HUDEP-2 (cell line): ENCODE measurements at regions not wholly inside any gene's neighbourhood (a gene's known extent, or its start where the extent isn't known, plus 50 kb on each side); places are given as distances from the start of the nearest gene placed in this dataset.
"Not testable (repeated sequence)": the region's sequence is repeated elsewhere in the genome, so short reads cannot be mapped to it uniquely, and the experiment has no call there.

Source experiments
- DNase-seq, 76 experiments: peaks; one replicate each; lab custom pipeline; 2025; ENCODE audit not compliant: unreplicated experiment in 76 of 76; lab: John Stamatoyannopoulos, UW

DNA sequence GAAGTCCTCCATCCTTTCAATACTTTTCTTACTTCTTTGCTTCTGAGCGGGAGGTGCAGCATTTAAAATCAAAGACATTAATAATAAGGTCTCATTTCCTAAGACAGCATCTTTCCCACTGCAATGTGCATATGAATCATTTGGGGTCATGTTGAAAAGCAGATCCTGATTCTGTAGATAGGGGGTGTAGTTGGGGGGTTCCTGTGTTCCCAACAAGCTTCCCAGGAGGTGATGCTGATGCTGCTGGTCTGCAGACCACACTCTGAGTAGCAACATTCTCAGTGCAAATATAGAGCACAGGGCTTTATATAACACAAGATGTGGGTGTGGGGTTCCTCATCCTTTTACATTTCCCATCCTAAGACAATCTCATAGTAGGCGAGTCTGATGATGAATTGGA is 126.5 kb upstream of the PALM2AKAP2 start:
- DNase-seq, result no peak

DNA sequence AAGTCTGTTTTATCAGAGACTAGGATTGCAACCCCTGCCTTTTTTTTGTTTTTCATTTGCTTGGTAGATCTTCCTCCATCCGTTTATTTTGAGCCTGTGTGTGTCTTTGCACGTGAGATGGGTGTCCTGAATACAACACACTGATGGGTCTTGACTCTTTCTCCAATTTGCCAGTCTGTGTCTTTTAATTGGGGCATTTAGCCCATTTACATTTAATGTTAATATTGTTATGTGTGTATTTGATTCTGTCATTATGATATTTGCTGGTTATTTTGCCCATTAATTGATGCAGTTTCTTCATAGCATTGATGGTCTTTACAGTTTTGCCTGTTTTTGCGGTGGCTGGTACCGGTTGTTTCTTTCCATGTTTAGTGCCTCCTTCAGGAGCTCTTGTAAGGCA is 116.0 kb upstream of the PALM2AKAP2 start:
- not testable (repeated sequence) for DNase-seq

DNA sequence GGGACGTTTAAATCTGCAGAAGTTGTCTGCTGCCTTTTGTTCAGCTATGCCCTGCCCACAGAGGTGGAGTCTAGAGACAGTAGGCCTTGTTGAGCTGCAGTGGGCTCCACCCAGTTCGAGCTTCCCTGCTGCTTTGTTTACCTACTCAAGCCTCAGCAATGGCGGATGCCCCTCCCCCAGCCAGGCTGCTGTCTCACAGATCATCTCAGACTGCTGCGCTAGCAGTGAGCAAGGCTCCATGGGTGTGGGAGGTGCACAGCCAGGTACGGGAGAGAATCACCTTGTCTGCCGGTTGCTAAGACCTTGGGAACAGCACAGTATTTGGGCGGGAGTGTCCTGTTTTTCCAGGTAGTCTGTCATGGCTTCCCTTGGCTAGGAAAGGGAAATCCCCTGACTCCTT is 114.3 kb upstream of the PALM2AKAP2 start:
- DNase-seq, result not testable (repeated sequence)

DNA sequence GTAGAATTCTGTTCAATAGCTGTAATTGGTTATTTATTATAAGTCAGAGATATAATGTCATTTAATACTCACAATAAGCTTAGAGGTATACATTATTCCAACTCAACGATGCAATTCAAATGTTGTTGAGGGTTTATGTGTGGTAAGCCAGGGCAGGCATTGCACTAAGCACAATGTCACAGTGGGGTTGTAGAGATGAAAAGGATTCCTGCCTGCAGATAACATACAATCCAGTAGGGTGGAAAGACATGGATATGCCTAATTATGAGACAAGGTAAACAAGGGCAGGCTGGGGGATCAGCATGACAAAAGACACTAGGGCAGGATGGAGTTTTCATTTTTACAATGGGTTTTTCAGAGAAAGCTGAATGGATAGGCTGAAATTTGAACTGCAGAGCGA is 98.7 kb upstream of the PALM2AKAP2 start:
- no peak for DNase-seq

DNA sequence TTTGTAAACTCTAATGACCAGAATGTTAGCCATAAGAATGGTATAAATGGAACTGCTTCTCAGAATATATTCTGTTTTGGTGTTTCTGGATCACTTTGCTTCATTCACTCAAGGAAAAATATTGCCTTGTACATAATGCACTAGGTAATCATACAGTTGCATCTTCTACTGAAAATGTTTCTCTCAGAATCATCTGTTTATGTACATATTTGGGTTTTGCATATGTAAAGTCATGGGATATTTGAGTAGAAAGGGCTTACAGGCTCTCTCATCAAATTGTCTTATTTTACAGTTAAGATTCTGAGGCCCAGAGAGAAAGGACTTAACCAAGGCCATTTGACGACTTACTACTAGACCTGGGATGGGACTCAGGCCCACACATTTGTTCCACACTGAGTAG is 97.8 kb upstream of the PALM2AKAP2 start:
- DNase-seq, result no peak

DNA sequence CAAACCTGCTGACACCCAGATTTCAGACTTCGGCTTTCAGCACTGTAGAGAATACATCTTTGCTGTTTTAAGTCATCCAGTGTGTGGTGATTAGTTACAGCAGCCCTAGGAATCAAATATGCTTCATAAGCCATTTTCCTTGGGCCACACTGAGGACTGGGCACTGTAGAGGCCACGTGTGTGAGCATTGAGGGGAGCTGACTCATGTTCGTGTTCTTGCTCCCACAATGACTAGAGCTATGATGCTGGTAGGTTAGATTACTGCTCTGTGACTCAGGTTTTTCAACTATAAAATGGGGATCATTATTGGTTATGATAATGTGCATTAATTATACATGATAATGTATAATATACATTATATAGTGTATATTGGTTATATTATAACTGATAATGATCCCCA is 96.5 kb upstream of the PALM2AKAP2 start:
- no peak for DNase-seq

DNA sequence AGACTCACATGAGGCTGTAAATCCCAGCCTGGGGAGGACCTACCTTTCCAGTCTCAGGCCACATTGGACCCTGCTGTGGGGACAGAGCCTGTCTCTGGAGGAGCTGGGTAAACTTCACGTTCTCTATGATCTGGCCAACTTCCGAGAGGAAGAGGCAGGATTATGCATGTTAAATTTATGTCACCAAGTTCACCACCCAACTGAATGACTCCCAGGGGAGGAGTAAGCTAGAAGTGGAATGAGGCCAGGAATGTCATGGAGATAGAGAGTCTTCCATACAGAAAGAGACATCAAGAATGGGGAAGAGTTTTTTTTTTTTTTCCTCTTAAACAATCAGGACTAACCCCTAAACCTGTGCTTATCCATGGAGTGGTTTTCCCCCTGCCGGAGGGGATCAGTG is 90.3 kb upstream of the PALM2AKAP2 start:
- no peak for DNase-seq

DNA sequence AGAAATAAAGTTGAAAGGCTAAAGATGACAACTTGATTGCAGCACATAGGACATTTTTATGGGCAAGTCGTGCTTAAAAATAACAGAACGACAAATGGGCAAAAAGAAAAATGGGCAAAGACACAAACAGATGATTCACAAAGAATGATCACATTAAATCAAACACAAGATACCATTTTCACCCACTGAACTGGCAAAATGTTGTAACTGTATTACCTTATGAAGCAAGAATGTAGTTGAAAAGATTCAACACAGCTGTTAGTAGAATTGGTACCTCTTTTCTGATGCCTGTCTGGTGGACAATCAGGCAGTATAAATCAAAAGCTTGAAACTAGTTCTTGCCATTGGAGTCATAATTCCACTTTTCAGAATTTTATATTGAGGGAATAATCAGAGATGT is 81.0 kb upstream of the PALM2AKAP2 start:
- DNase-seq, result no peak

DNA sequence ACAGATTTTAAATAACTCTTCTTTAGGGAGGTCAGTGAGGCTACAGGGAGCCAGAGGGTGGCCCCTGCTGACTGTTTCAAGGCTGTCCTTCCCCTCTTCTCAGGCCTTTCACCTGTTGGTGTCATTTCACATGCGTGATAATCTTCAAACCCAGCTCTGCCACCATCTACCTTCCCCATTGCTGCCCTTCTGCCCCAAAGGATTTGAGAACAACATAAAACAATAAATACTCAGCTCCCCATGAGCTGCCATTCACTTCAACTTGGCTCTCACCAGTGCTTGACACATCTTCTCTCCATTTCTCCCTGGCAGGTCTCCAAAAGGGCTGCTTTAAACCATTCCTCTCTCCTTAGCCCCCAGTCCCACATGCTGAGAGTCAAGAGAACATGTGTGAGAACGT is 75.5 kb upstream of the PALM2AKAP2 start:
- no peak for DNase-seq

DNA sequence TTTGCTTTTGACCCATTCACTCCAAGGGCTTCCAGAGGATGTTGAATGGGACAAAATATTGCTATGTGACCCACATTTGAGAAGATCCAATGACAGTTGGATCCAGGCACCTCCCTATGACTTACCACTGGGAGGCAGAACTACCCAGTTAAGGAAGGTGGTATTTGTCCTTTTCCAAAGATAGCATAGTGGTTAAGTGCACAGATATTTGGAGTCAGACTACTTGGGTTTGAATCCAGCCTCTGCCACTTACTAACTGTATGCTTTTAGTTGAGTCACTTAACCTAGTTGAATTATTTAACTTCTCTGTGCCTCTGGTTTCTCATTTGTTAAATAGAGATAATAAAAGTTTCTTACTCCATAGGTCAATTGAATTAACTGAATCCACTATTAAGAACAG is 74.5 kb upstream of the PALM2AKAP2 start:
- no peak for DNase-seq

DNA sequence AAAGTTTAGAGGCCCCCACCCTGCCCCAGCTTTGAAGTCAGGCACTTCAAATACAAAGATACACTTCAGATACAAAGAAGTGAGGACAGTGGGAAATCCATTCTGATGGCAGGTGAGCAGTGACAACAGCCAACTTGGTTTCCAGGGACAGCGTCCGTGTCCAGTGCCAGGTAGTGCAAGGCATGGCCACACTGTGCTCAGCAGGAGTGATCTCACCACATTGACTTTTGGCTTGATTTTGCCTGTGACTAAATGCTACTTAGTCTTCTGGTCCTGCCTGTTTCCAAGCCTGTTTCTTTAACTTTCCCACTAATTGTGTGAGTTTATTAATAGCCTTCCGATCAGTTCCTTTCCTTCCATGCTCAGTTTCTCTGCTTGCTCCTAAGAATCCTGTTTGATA is 72.6 kb upstream of the PALM2AKAP2 start:
- DNase-seq, result no peak

DNA sequence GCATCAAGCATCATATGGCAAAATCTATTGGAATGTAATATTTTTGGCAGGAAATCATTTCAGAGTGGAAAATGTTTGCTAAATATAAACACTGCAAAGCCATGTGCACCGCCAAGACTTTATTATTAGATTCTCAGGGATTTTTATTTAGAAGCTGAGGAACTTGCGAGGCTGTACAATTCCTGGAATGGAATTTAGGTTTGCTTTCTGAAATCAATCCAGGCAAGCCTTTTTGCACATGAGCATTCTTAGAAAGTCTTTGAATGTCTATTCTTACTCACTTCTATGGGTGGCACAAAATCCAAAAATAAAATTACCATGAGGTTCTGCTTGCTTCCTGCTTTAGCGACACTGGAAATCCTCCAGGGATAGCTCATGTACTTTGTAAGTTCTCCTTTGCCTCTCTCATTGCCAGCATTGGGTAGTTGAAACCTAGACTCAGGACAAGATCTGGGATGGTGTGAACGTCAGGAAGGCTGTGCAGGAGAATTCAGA is 71.5 kb upstream of the PALM2AKAP2 start:
- no peak for DNase-seq

DNA sequence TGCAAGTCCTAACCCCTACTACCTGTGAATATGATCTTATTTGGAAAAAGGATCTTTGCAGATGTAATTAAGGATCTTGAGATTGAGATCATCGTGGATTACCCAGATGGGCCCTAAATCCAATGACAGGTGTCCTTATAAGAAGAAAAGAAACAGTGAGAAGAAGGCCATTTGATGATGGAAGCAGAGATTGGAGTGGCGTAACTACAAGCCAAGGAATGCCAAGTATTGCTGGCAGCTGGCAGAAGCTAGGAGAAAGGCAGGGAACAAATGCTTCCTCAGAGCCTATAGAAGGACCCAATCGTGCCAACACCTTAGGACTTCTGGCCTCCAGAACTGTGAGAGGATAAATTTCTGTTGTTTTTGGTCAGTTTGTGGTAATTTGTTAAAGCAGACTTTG is 70.1 kb upstream of the PALM2AKAP2 start:
- no peak for DNase-seq

DNA sequence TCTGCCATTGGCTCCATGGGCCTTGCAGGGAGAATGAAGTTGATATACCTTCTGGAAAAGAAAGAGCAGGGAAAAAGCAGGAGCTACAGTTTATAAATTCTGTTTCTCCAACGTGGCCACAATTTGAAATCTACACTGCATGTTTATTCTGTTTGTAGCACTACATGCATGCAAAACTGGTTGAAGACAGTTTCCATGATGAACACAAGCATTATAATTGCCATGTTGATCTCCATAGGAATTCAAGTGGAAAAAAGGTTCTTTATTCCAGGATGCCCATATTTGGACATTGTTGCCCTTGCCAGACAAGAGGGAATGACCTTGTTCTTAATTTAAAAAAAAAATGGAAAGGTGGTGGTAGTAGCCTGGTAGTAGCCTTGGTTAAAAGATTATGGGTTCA is 69.2 kb upstream of the PALM2AKAP2 start:
- DNase-seq, result no peak

DNA sequence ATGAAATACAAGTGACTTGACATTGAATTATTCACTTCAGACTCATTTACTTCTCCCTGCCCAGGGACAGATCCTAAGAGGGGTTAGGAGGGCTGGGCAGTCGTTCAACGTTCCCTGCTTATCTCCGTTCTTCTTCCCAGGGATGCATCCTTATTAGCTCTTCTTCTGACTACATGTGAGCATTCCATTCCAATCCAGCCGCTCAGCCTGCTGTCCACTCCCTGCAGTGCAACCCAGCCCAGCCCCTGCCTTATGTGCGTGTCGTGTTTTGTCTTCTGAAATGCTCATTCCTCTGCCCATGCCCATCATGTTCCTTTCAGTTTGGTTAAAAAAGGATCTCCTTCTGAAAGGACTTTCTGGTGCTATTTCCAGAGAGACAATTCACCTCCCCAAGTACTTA is 64.7 kb upstream of the PALM2AKAP2 start:
- no peak for DNase-seq

DNA sequence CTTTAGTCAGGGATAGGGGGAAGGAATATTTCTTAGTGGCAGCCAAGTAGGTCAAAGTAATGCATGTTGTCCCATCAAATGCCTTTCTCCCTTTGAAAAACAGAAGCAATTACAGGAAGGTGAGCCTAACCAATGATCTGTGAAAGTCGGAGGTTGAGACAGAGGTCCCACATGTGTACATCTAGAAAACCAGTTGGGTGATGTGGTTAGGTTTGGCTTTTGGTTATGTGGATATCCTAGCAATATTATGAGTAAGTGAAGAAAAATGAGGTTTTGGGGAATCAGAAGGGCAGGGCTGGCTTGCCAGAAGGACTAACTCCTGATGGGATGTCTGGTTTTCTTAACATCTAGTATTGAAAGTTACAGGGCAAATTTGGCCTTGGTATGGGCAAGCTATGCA is 63.4 kb upstream of the PALM2AKAP2 start:
- no peak for DNase-seq

DNA sequence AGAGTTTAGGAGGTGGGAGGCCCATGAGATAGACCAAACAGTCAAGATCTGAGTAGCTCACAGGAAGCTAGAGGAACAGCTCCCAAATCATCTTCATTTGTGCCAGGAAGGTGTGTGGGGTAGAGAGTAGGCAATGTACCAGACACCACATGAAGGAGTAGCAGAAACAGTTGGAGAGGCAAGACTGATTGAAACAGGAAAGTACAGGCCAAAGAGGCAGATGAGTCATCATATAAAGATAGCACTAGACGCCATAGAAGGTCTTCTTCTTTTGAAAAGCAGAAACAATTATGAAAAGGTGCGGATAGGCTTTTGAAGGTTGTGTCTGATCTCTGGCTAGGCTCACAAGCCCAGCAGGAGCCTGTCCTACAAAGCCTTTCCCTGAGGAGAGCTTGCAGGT is 62.7 kb upstream of the PALM2AKAP2 start:
- no peak for DNase-seq

DNA sequence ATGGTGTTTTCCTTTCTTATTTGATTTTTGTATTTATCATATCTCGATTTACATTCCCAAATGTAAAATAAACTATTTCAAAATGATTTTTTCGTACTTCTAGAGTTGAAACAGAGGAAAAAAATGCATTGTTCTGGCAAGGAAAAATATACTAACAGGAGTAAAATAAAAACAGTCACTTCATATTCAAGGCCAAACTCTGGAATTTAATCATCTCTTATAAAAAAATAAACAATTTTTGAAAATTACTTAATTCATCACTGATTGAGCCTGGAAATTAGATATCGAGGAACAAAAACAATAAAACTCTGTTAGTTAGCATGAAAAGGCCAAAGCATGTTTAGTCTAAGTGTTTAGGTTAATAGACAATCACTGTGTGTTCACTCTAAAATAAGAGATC is 61.1 kb upstream of the PALM2AKAP2 start:
- no peak for DNase-seq

DNA sequence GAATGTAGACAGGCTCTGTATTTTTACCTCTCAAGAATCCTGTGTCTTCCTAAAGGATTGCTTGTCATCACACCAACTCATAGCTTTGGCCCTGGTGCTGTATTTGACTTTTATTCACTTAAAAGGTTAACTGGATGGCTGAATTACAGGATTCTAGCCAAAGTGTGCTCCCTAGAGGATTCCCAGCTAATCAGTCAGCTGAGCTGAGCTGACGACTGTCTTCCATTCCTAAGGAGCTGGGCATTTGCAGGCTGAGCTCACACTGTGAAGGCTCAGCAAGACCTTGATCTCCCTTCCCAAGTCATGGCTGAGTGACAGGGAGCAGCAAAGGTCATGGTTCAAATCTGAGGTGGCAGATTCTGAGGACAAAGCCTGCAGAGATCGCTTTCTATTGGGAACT is 59.0 kb upstream of the PALM2AKAP2 start:
- no peak for DNase-seq

DNA sequence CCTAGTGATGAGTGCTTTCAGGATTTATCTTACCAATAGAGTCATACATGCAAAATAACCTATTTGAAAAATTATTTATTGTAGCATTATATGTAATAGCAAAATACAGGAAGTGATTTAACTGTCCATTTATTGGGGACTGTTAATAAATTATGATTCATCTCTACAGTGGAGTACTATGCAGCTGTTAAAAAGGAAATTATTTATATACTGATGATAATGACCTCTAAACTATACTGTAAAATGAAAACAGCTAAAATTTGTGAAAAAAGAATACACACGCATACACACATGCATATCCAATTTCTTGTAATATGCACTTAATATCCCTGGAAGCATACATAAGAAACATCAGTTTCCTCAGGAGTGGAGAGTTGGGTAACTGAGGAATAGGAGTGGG is 58.0 kb upstream of the PALM2AKAP2 start:
- DNase-seq, result no peak

DNA sequence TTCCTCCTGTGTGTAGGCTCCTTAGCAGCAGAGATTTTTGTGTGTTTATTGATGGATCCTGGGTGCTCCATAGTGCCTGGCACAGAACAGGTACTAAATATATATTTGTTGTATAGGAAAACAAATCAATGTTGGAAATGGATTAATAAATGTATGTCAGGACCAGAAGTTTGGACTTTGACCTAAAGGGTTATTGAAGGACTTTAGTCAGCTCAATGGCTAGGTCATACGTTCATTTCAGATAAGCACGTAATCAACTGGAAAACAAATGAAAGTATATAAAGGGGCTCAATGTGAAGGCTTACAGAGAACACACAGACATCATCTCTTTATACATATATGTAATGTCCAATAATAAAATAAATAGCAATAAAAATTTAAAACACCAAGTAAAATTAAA is 56.2 kb upstream of the PALM2AKAP2 start:
- DNase-seq, result no peak

DNA sequence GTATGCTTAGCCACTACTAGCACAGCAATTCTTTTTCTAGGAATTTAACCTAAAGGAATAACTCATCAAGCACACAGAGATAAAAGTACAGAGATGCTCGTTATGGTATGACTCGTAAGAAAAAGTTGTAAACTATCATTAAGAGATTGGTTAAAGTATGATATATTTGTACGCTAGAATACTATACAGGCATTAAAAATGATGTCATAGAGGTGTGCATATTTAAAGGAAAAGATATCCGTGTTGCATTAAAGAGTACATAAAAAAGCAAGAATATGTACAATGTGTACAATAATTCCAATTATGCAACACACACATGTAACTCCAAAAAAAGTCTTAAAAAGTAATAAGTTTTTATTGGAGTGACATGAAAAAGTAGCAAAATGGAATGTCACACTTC is 54.5 kb upstream of the PALM2AKAP2 start:
- DNase-seq, result no peak

DNA sequence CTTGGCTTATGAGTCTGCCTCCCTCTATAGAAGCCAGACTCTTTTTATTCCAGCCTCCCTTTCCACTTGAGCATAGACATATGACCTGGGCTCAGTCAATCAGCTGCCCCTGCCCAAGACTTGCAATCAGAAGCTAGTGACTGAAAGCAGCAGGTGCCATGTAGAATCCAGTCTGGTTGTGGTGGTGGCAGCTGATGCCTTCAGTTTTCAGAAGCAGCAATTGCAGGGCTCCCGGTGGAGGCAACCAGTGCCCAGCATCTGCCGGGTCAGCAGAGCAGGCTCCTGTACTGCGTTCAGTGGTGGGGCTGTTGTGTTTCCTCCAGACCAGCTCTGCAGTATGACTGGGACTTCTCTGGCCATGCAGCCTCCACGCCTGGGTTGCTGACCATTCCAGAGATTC is 53.9 kb upstream of the PALM2AKAP2 start:
- no peak for DNase-seq
